Vagina (tissue), 2 donors: ENCODE measurements at regions not wholly inside any gene's neighbourhood (a gene's known extent, or its start where the extent isn't known, plus 50 kb on each side); places are given as distances from the start of the nearest gene placed in this dataset.

Source experiments
- DNase-seq, 2 donors: peaks; one replicate each; pipeline ENCODE4 v3.0.0-alpha.2; 2017; ENCODE audit errors: extremely low spot score in 2 of 2
- H3K27ac ChIP-seq: fragments of 200-600 bp; sonication (generic); one replicate; pipeline ENCODE4 v1.5.1; 2019
- H3K27me3 ChIP-seq: fragments of 200-600 bp; sonication (generic); one replicate; pipeline ENCODE4 v1.5.1; 2019
- H3K36me3 ChIP-seq, 2 donors: fragments of 200-600 bp; sonication (generic); one replicate each; pipeline ENCODE4 v1.5.1; 2017 to 2019
- H3K4me1 ChIP-seq: fragments of 200-600 bp; sonication (generic); one replicate; pipeline ENCODE4 v1.5.1; 2019
- H3K4me3 ChIP-seq, 2 donors: fragments of 200-600 bp; sonication (generic); 1 replicate in 1 of 2; 2 replicates in 1 of 2; pipeline ENCODE4 v1.5.1; 2016 to 2019
- H3K9me3 ChIP-seq: fragments of 200-600 bp; sonication (generic); one replicate; pipeline ENCODE4 v1.5.1; 2019
- POLR2A ChIP-seq, 2 donors: fragments of 450-650 bp; IDR thresholded peaks; one replicate each; pipeline ENCODE4 v1.6.1; 2017; ENCODE audit warnings: antibody characterized with exemption in 2 of 2, mild to moderate bottlenecking in 2 of 2, moderate library complexity in 2 of 2
- POLR2AphosphoS5 ChIP-seq, 2 donors: sonication (generic); formaldehyde crosslinking; IDR thresholded peaks; one replicate each; pipeline ENCODE4 v1.9.0; 2017; ENCODE audit warnings: antibody characterized with exemption in 2 of 2, mild to moderate bottlenecking in 2 of 2, low read depth in 1 of 2; ENCODE audit not compliant: insufficient read depth in 1 of 2
- intact Hi-C: fragments of 100-400 bp; cut with DNase I; formaldehyde crosslinking; loops from one replicate; pipeline ENCODE4 v1.15.1; 2023
- TF ChIP-seq, protein P1 (sequence below), 3 experiments: fragments of 450-650 bp in 2 of 3; fragments of 200-600 bp in 1 of 3; sonication (generic) in 1 of 3; IDR thresholded peaks; one replicate each; pipeline ENCODE4 v1.5.1; 2017 to 2019; ENCODE audit warnings: antibody characterized with exemption in 3 of 3, mild to moderate bottlenecking in 2 of 3, moderate library complexity in 2 of 3

DNA sequence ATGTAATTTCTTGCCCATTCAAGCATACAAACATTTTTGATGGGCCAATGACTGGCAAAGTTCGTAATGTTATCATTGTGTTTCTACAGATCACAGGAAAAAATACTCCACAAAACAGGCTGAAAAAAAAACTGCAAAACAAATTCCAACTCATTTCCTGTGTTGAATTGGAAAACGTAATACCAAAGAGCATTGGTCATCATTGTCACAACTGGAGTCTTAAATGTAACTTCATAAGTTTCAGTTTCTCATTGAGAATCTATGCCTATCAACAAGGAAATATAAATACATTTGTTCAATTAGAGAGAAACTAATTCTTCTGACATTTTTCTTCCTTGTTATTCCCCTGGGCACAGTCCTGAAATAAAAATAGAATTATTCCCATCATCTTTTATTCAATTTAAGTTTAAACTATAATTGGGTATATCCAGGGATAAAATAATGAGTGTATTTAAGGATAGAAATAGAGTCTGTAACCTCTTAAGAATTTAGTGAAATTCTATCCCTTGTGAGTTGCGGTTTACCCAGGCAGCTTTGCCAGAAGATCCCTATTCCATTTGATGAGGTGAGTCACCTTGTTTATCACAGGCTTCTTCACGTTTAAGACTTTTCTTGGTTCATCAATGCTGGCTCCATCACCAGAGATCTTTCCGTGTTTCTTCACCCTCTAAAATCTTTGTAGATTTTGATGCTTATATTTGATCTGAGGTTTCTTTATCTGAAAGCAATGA is 112.7 kb upstream of the ITGA1 start:
- TF ChIP-seq POLR2AphosphoS5 (IDR thresholded peaks at IDR 0.05; ENCODE audit: insufficient read depth in 1 of 2, low read depth in 1 of 2) = no peak
- TF ChIP-seq, protein P1, sequence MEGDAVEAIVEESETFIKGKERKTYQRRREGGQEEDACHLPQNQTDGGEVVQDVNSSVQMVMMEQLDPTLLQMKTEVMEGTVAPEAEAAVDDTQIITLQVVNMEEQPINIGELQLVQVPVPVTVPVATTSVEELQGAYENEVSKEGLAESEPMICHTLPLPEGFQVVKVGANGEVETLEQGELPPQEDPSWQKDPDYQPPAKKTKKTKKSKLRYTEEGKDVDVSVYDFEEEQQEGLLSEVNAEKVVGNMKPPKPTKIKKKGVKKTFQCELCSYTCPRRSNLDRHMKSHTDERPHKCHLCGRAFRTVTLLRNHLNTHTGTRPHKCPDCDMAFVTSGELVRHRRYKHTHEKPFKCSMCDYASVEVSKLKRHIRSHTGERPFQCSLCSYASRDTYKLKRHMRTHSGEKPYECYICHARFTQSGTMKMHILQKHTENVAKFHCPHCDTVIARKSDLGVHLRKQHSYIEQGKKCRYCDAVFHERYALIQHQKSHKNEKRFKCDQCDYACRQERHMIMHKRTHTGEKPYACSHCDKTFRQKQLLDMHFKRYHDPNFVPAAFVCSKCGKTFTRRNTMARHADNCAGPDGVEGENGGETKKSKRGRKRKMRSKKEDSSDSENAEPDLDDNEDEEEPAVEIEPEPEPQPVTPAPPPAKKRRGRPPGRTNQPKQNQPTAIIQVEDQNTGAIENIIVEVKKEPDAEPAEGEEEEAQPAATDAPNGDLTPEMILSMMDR (IDR thresholded peaks at IDR 0.05) = no peak
- H3K4me3 ChIP-seq = no peak overlapping the region
- H3K4me1 ChIP-seq = no peaks in the 10 kb centered on the region
- no peak overlapping the region for H3K27ac ChIP-seq
- intact Hi-C loops = no loop called here
- no peaks in the 10 kb centered on the region for H3K9me3 ChIP-seq
- no peak for DNase-seq
- no peaks in the 10 kb centered on the region for H3K27me3 ChIP-seq
- no peaks in the 10 kb centered on the region for H3K36me3 ChIP-seq

DNA sequence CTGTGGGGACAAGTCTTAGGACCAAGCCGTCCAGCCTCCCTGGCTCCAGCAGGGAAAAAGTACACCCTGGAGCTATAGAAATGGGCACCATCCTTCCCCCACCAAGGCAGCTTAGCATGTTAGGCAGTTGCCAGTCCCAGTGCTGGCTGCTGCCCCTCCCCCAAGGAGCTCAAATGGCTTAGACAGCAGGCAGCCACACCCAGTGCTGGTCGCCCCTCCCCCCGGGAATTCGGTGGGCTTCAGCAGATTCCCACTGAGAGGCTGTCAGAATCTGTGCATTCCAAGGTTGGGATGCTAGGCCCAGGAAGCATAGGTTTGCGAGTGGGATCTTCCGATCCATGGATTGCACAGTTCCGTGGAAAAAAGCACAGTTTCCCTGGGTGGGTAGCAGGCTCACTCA is 105.2 kb upstream of the ITGA1 start:
- intact Hi-C loops = no loop called here
- no peaks in the 10 kb centered on the region for H3K36me3 ChIP-seq
- DNase-seq = no peak
- no peaks in the 10 kb centered on the region for H3K4me1 ChIP-seq
- TF ChIP-seq, protein P1 (IDR thresholded peaks at IDR 0.05) = no peak
- no peak for TF ChIP-seq POLR2A (IDR thresholded peaks at IDR 0.05)
- no peak for TF ChIP-seq POLR2AphosphoS5 (IDR thresholded peaks at IDR 0.05; ENCODE audit: insufficient read depth in 1 of 2, low read depth in 1 of 2)
- no peaks in the 10 kb centered on the region for H3K9me3 ChIP-seq
- no peaks in the 10 kb centered on the region for H3K27me3 ChIP-seq
- no peak overlapping the region for H3K4me3 ChIP-seq
- H3K27ac ChIP-seq = no peak overlapping the region

DNA sequence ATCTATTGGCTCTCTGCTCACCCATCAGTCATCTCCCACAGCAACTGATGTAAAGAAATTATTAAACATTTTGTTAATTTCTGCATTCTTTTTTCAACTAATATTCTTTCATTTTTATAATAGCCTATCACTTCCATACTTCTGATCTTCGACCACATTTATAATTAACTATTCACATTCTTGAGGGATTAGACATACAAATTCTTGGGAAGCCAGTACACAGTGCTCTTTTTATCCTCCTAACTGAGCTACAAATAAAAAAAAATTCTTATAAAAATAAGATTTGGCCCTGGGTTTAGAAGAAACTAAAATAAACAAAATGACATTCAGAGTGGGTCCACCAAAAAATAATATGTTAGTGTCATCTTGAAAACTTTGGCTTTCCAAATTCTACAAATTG is 103.7 kb upstream of the ITGA1 start:
- TF ChIP-seq, protein P1 (IDR thresholded peaks at IDR 0.05) = no peak
- TF ChIP-seq POLR2AphosphoS5 (IDR thresholded peaks at IDR 0.05; ENCODE audit: insufficient read depth in 1 of 2, low read depth in 1 of 2) = no peak
- TF ChIP-seq POLR2A (IDR thresholded peaks at IDR 0.05) = no peak
- Histone ChIP-seq H3K4me3 (no peak overlapping the region), H3K4me1 (no peaks in the 10 kb centered on the region), H3K27ac (no peak overlapping the region), H3K36me3 (no peaks in the 10 kb centered on the region), H3K27me3 (no peaks in the 10 kb centered on the region), H3K9me3 (no peaks in the 10 kb centered on the region)
- intact Hi-C loops = no loop called here
- no peak for DNase-seq

DNA sequence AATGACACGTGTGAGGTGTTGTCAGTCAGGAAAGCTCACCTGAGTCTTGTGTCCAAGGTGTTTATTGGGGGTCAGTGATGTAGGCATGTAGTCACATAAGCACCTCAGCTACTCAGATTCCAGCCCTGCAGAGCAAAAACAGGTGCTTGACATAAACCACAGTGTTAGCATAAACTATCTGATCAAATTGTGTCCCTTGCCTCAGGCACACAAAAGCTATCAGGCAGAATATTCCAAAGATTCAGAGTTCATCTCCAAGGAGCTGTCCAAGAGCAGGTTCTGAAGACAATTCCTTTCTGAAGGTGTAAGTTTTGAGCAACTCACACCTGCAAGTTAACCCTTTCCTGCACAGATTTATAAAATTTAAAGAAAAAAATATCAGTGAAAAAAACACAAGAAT is 102.2 kb upstream of the ITGA1 start:
- Histone ChIP-seq H3K27ac (no peak overlapping the region), H3K27me3 (no peaks in the 10 kb centered on the region), H3K4me3 (no peak overlapping the region), H3K4me1 (no peaks in the 10 kb centered on the region), H3K36me3 (no peaks in the 10 kb centered on the region), H3K9me3 (no peaks in the 10 kb centered on the region)
- no peak for TF ChIP-seq POLR2A (IDR thresholded peaks at IDR 0.05)
- TF ChIP-seq, protein P1 (IDR thresholded peaks at IDR 0.05) = no peak
- TF ChIP-seq POLR2AphosphoS5 (IDR thresholded peaks at IDR 0.05; ENCODE audit: insufficient read depth in 1 of 2, low read depth in 1 of 2) = no peak
- DNase-seq = no peak
- intact Hi-C loops = no loop called here

DNA sequence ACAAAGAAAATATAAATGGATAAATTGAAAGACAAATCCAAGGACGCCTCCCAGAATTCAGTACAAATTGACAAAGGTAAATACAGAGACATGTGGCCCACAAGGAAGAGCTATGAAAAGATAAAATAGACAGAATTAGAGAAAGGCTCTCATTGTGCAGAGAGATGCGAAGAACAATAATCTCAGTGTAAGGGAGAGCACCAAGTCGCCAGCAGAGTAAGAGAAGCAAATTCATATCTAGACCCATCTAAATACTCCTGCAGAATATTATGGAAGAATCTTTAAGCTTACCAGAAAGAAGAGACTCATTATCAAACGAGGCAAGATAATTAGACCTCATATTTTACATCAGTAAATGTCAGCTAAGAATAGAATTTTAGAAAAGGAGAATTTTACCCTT is 101.7 kb upstream of the ITGA1 start:
- DNase-seq = no peak
- H3K27me3 ChIP-seq = no peaks in the 10 kb centered on the region
- no peak for TF ChIP-seq POLR2A (IDR thresholded peaks at IDR 0.05)
- intact Hi-C loops = no loop called here
- no peaks in the 10 kb centered on the region for H3K9me3 ChIP-seq
- H3K4me1 ChIP-seq = no peaks in the 10 kb centered on the region
- H3K4me3 ChIP-seq = no peak overlapping the region
- H3K36me3 ChIP-seq = no peaks in the 10 kb centered on the region
- H3K27ac ChIP-seq = no peak overlapping the region
